Right renal cortex interstitium (tissue), 3 donors: ENCODE measurements at regions not wholly inside any gene's neighbourhood (a gene's known extent, or its start where the extent isn't known, plus 50 kb on each side); places are given as distances from the start of the nearest gene placed in this dataset.

Source experiments
- DNase-seq, 3 donors: peaks; one replicate each; pipeline ENCODE4 v3.0.0-alpha.2; 2013; ENCODE audit warnings: low read depth in 3 of 3, low spot score in 2 of 3

GRCh38 chr22:48354096-48354495, 1473.6 kb downstream of the BRD1 start:
- DNase-seq = no peak

DNA sequence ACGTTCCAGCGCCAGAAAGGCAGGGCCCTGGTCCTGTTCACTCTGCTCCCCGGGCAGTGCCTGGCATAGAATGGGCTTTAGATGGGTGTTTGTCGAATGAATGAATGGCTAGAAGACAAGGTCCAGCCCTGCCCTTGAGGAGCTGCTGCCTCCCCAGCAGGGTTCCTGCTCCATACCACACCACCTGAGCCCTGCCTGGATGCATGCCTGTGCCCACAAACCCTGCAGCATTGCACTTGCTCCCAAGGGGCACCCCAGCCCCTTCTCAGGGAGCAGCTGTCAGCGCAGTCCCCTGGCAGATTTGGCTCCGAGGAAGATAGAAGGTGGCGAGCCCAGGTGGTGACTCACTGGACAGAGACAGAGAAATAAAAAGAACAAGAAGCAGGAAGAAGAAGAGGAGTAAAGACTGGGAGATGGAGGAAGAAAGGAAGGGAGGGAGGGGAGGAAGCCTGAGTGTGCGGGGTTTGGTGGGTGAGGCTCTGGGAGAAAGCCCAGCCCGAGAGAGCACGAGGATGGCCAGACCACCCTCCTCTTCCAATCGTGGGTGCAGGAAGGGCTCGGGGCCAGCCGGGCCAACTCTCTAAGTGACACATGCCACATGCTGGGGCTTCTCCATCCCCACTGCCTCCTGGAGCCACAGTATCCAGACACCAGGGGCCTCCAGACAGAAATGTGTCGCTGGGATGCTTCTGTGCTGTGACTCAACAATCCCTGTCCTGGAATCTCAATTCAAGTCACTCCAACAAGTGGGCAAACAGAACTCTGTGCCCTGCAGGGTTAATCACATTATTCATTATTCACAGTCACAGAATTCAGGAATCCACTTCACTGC, 1474.3 kb downstream of the BRD1 start:
- DNase-seq = no peak

- DNase-seq = no peak
Observed at GRCh38 chr22:48352086-48352911, 1475.4 kb downstream of the BRD1 start.

GRCh38 chr22:48351376-48352085, 1476.1 kb downstream of the BRD1 start:
- DNase-seq = no peak

DNA sequence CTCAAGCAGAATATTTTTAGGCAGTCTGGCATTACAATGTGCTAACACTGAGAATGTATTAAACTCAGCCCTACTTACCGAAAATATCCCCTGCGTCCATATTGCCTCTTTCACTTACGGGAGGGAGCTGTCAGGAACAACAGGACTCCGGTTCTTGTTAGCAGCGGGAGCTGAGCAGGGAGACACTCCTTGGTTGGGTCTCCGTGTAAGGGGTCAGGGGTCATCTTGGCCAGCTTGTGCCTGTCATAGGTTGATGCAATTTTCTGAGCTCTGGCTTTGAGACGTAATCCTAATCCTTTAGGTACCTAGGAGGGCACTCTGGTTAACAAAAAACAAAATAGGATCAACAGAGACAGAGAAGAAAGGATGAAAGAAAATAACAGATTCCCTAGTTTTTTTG, 1477.2 kb downstream of the BRD1 start:
- DNase-seq = no peak

GRCh38 chr22:48348855-48349254, 1478.8 kb downstream of the BRD1 start:
- no peak for DNase-seq

DNA sequence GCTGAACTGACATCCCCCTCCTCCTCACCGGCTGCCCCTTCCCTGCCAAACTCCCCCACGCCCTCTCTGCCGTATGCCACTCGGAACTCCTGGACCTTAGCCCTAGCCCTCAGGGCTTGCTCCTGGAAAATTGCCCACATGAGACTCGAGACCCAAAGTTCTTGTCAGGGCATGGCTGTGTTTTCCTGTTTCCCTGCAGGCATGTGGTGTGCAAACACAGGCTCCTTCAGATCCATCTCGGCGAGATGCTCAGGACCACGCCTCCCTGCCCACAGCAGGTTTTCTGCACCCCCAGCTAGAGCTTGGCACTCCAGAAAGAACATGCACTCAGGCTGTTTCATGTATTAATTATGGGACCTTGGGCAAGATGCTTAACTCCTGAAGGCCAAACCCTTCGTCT, 1480.4 kb downstream of the BRD1 start:
- no peak for DNase-seq

- DNase-seq = no peak
Observed at GRCh38 chr22:48346911-48347310, 1480.8 kb downstream of the BRD1 start.

DNA sequence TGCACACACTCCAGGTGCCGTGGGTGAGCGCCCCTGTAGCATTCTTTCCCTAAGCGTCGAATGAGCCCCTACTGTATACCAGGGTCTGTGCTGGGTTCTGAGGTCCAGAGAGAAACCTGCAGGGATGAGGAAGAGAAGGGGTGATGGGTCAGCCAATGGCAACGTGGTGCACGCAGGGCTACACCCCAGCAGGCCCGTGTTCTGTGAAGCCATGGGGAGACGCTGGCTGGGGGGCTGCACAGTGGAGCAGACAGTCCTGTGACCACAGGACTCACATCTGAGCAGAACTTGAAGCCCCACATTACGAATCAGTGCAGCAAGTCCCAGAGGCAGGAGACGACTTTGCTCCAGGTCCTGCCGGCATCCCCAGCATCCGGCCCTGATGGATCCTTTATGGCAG, 1481.4 kb downstream of the BRD1 start:
- no peak for DNase-seq

GRCh38 chr22:48345631-48346030, 1482.0 kb downstream of the BRD1 start:
- DNase-seq = no peak

DNA sequence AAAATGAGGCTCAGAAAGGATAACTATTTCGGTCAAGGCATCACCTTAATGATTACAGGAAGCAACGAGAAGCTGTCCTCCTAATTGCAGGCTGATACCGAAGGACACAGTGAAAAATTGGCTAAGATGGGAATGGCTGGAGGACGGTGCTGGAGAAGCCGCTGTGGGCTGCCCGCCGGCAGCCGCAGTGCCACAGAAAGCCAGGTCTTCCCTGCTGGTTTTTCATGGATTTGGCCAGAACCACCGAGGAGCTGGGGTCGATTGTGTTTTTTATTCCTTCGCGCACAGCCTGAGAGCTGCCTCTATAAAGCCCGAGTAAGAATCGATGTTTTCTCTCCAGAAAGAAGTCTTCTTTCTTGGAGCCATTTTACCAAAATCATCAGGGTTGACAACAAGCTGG, 1484.2 kb downstream of the BRD1 start:
- DNase-seq = no peak

DNA sequence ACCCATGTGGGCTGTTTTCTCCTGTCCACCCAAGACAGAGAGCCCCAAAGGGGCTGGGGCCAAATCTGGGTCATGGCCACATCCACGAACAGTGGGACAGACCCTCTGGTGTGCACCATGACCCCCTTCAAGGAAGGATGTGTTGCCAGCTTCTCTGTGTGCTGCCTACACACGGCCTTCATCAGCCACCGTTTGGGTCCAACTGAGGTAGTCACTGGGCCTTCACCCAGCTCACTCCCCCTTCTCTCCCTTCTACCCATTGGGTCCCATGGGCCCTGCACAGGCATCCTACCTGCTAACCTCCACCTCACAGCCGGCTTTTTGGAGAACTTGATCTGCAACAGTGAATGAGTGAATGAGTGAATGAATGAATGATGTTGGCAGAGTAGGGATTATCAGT, 1484.9 kb downstream of the BRD1 start:
- DNase-seq = no peak

DNA sequence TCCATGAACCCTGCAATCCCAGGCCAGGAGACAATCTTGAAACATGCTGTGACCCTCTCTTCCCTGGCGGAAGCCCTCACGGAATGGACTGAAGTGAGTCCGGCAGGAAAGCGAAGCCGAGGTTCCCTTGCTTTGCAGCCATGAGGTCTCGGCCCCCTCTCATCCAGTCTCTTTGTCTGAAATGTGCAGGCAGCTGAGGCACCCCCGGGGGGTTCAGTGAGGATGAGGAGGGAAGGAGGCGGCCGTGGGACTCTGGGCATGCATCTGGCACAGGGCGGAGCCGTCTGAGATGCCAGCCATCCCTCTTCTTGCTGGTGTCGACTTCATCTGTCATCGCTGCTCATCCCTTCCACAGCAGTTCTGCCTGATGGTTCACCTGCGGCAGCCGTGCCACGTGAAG, 1485.7 kb downstream of the BRD1 start:
- DNase-seq = no peak

DNA sequence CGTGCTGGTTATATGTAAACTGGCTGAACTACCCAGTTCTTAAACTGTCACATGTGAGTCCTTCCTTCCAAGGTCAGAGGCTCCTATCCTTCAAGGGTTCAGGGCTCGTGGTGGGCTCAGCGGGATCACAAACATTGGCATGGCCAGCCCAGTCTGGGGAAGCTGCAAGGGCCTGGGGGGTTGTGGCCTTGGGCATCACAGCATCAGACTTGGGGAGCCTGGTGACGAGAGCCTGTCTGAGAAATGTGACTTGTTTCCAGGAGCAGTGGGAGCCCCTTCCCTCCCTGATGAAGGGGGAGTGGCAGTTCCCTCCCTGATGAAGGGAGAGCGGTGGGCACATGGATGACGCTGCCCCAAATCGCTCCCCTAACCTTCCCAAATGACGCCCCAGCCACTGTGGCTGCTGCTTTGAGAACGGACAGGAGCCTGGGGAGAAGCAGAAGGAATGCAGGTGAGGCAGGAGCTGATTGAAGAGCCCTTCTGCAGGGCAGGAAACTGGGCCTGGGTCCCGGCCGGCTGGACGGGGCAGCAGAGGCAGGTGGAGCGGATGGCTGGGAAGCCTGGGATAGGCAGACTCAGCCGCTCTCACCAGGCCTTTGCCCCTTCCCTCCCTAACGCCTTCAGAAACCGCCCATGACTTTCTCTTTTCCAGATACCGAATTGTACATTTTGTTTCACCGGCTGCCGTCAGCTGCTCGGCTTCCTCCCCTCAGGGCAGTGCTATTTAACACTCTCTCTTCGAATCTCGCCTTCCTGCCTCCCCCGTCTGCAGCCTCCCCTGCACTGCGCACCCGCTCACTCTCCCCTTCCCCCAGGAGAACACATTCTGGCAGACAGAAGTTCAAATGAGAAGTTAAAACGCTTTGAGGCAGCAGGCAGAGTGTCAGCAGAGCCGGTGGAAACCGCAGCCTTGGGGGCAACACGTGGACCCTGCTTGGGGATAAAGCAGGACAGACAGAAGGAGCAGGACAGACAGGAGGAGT, 1486.7 kb downstream of the BRD1 start:
- DNase-seq = peak in 2 of 3 donors; percentile 10 to 24

DNA sequence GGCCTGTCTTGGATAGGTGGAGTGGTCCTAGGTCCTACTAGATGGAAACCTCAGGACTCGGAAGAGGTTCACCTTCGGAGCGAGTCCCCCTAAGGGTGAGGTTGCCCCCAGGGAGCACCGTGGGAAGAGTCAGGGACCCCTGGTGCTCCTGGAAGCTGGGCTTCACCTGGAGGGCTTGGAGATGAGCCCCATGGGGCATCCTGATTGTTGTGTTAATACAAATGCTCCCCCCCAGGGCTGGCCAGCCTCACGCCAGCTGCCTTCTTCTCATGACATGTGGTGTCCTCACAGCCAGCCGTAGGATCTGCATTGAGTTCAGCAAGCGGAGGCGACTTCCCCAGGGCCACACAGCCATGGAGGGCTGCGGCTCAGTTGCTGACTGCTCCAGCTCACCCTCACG, 1487.5 kb downstream of the BRD1 start:
- no peak for DNase-seq

- DNase-seq = no peak
Observed at GRCh38 chr22:48338793-48339705, 1488.6 kb downstream of the BRD1 start.

- no peak for DNase-seq
Observed at GRCh38 chr22:48337957-48338792, 1489.5 kb downstream of the BRD1 start.

- DNase-seq = no peak
Observed at GRCh38 chr22:48336339-48337060, 1491.2 kb downstream of the BRD1 start.
